Tibial nerve (tissue), 4 donors: ENCODE measurements at regions not wholly inside any gene's neighbourhood (a gene's known extent, or its start where the extent isn't known, plus 50 kb on each side); places are given as distances from the start of the nearest gene placed in this dataset.

Experiments
- CTCF ChIP-seq, 5 experiments: fragments of 200-600 bp in 3 of 5; fragments of 450-650 bp in 2 of 5; sonication (generic) in 3 of 5; IDR thresholded peaks; one replicate each; pipeline ENCODE4 v1.5.1; 2016 to 2019; ENCODE audit warnings: antibody characterized with exemption in 5 of 5, mild to moderate bottlenecking in 3 of 5, moderate library complexity in 2 of 5
- EP300 ChIP-seq, 2 donors: sonication (generic); formaldehyde crosslinking; IDR thresholded peaks; one replicate each; pipeline ENCODE4 v1.6.1; 2017; ENCODE audit warnings: antibody characterized with exemption in 2 of 2, mild to moderate bottlenecking in 1 of 2
- POLR2A ChIP-seq, 2 donors: fragments of 450-650 bp; IDR thresholded peaks; one replicate each; pipeline ENCODE4 v1.6.1; 2017; ENCODE audit warnings: antibody characterized with exemption in 2 of 2, mild to moderate bottlenecking in 2 of 2, moderate library complexity in 2 of 2

GRCh38 chr5:163963881-163964280, 458.5 kb downstream of the MAT2B start:
- no peak for TF ChIP-seq POLR2A (IDR thresholded peaks at IDR 0.05)
- no peak for TF ChIP-seq CTCF (IDR thresholded peaks at IDR 0.05)
- no peak for TF ChIP-seq EP300 (IDR thresholded peaks at IDR 0.05)
